GM12874 (cell line): ENCODE measurements at regions not wholly inside any gene's neighbourhood (a gene's known extent, or its start where the extent isn't known, plus 50 kb on each side); places are given as distances from the start of the nearest gene placed in this dataset.

Source experiments
- CTCF ChIP-seq: IDR thresholded peaks from 2 replicates; pipeline ENCODE4 v1.5.1; 2011; ENCODE audit warnings: low read depth, mild to moderate bottlenecking, control low read depth, low read length, moderate library complexity; ENCODE audit not compliant: insufficient read depth

- no peak for TF ChIP-seq CTCF
Measured at GRCh38 chr4:186919340-186919739, 195.7 kb upstream of the FAT1 start.

GRCh38 chr4:186920483-186920882 lies 196.8 kb upstream of the FAT1 start:
- TF ChIP-seq CTCF = no peak

GRCh38 chr4:186920992-186921391 lies 197.3 kb upstream of the FAT1 start:
- no peak for TF ChIP-seq CTCF

GRCh38 chr4:186924723-186925122 lies 201.1 kb upstream of the FAT1 start:
- no peak for TF ChIP-seq CTCF

GRCh38 chr4:186927624-186928023 lies 204.0 kb upstream of the FAT1 start:
- TF ChIP-seq CTCF = no peak

GRCh38 chr4:186930024-186930423 lies 206.4 kb upstream of the FAT1 start:
- no peak for TF ChIP-seq CTCF

- TF ChIP-seq CTCF = no peak
Measured at GRCh38 chr4:186931519-186931918, 207.9 kb upstream of the FAT1 start.

- no peak for TF ChIP-seq CTCF
Measured at GRCh38 chr4:186932196-186932595, 208.5 kb upstream of the FAT1 start.
